A673 (cell line): ENCODE measurements at regions not wholly inside any gene's neighbourhood (a gene's known extent, or its start where the extent isn't known, plus 50 kb on each side); places are given as distances from the start of the nearest gene placed in this dataset.

Experiments used
- BruUV-seq: library from RNA; stranded (reverse); fragments of 400-500 nt; replicated peaks from 2 replicates; lab custom pipeline; 2021; lab: Mats Ljungman, UMichigan
- CTCF ChIA-PET: fragments of 300-600 bp; sonication (Branson Sonifier 250); formaldehyde crosslinking; loops from one replicate; lab custom pipeline; 2022; ENCODE audit warnings: antibody characterized with exemption; lab: Charles Lee
- POLR2A ChIA-PET: fragments of 300-600 bp; sonication (Branson Sonifier 250); formaldehyde crosslinking; loops from one replicate; lab custom pipeline; 2022; ENCODE audit warnings: antibody characterized with exemption; ENCODE audit not compliant: low non-redundant PET; lab: Charles Lee
- DNase-seq: peaks from one replicate; pipeline ENCODE4 v3.0.0-alpha.2; 2015; ENCODE audit warnings: low spot score
- H3K27ac ChIP-seq: fragments of 200-600 bp; sonication (generic); 2 replicates; pipeline ENCODE4 v1.5.1; 2016; ENCODE audit warnings: mixed run types, low read depth, mild to moderate bottlenecking, mixed read lengths, antibody characterized with exemption, low read length; ENCODE audit not compliant: poor library complexity, severe bottlenecking
- H3K27me3 ChIP-seq: fragments of 200-600 bp; sonication (generic); replicated peaks from 2 replicates; pipeline ENCODE4 v1.6.1; 2017; ENCODE audit warnings: mixed run types, low read depth, mild to moderate bottlenecking, mixed read lengths, antibody characterized with exemption, low read length; ENCODE audit not compliant: insufficient read depth, poor library complexity
- H3K36me3 ChIP-seq: fragments of 200-600 bp; sonication (generic); 2 replicates; pipeline ENCODE4 v1.6.1; 2016; ENCODE audit warnings: mixed run types, mild to moderate bottlenecking, mixed read lengths, antibody characterized with exemption, low read length; ENCODE audit not compliant: insufficient read depth, poor library complexity, severe bottlenecking
- H3K4me1 ChIP-seq: fragments of 200-600 bp; sonication (generic); 2 replicates; pipeline ENCODE4 v1.6.1; 2017; ENCODE audit warnings: mixed run types, mild to moderate bottlenecking, mixed read lengths, antibody characterized with exemption, low read length; ENCODE audit not compliant: insufficient read depth, poor library complexity, severe bottlenecking
- H3K4me3 ChIP-seq: fragments of 200-600 bp; sonication (generic); 2 replicates; pipeline ENCODE4 v1.5.1; 2016; ENCODE audit warnings: low read depth, mixed run types, mild to moderate bottlenecking, mixed read lengths, low read length; ENCODE audit not compliant: poor library complexity, severe bottlenecking
- H3K9me3 ChIP-seq: fragments of 200-600 bp; sonication (generic); 2 replicates; pipeline ENCODE4 v1.6.1; 2016; ENCODE audit warnings: mixed run types, low read depth, mild to moderate bottlenecking, mixed read lengths, antibody characterized with exemption, low read length; ENCODE audit not compliant: poor library complexity, severe bottlenecking
- CTCF ChIP-seq: fragments of 300-800, 200-600 bp; sonication (generic); conservative IDR thresholded peaks from 2 replicates; pipeline ENCODE4 v1.5.1; 2017; ENCODE audit warnings: low read depth, mild to moderate bottlenecking, antibody characterized with exemption, low read length, moderate library complexity, mixed read lengths
- EZH2 ChIP-seq: fragments of 200-600 bp; sonication (generic); IDR thresholded peaks from 2 replicates; pipeline ENCODE4 v1.6.1; 2017; ENCODE audit warnings: borderline replicate concordance, low read depth, mild to moderate bottlenecking, mixed read lengths, antibody characterized with exemption, low read length; ENCODE audit not compliant: poor library complexity, severe bottlenecking
- intact Hi-C: fragments of 100-400 bp; cut with micrococcal nuclease; formaldehyde crosslinking; loops from one replicate; pipeline ENCODE4 v1.10.0; 2022; ENCODE audit not compliant: unreplicated experiment

GRCh38 chr4:127518046-127518445 is 114.7 kb upstream of the INTU start:
- H3K36me3 ChIP-seq: no peaks in the 10 kb centered on the region
- ChIA-PET POLR2A (no interaction called here), CTCF (no interaction called here)
- BruUV-seq: no TSS peak
- H3K4me3 ChIP-seq: no peak overlapping the region
- H3K27ac ChIP-seq: no peak overlapping the region
- no peaks in the 10 kb centered on the region for H3K27me3 ChIP-seq
- no peaks in the 10 kb centered on the region for H3K4me1 ChIP-seq
- no peaks in the 10 kb centered on the region for H3K9me3 ChIP-seq
- no peak for DNase-seq
- intact Hi-C loops: no loop called here
- TF ChIP-seq EZH2 (no peak), CTCF (no peak)

GRCh38 chr4:127521463-127521862 is 111.3 kb upstream of the INTU start:
- CTCF ChIA-PET: no interaction called here
- H3K4me1 ChIP-seq: no peaks in the 10 kb centered on the region
- no peak overlapping the region for H3K27ac ChIP-seq
- H3K9me3 ChIP-seq: no peaks in the 10 kb centered on the region
- BruUV-seq: no TSS peak
- TF ChIP-seq EZH2 (no peak), CTCF (no peak)
- no peak overlapping the region for H3K4me3 ChIP-seq
- H3K36me3 ChIP-seq: no peaks in the 10 kb centered on the region
- H3K27me3 ChIP-seq: no peaks in the 10 kb centered on the region
- no peak for DNase-seq
- POLR2A ChIA-PET: no interaction called here
- intact Hi-C loops: no loop called here

- DNase-seq: no peak
- POLR2A ChIA-PET: no interaction called here
- Histone ChIP-seq H3K36me3 (no peaks in the 10 kb centered on the region), H3K27me3 (no peaks in the 10 kb centered on the region), H3K4me3 (no peak overlapping the region), H3K27ac (no peak overlapping the region), H3K9me3 (no peaks in the 10 kb centered on the region), H3K4me1 (no peaks in the 10 kb centered on the region)
- BruUV-seq: no TSS peak
- no peak for TF ChIP-seq EZH2
- TF ChIP-seq CTCF: no peak
- CTCF ChIA-PET: no interaction called here
- intact Hi-C loops: no loop called here
Measured at GRCh38 chr4:127523369-127523768, 109.4 kb upstream of the INTU start.
